ENCODE measurements at regions not wholly inside any gene's neighbourhood (a gene's known extent, or its start where the extent isn't known, plus 50 kb on each side); places are given as distances from the start of the nearest gene placed in this dataset.

GRCh38 chr14:26199590-26200370 lies 398.1 kb downstream of the NOVA1 start:
- H3K4me3 ChIP-seq (replicated peaks in 1 of 2; ENCODE audit: low read depth in 2 of 2, low read length in 2 of 2) = no peak overlapping the region
- no peak for TF ChIP-seq CTCF (IDR thresholded peaks at IDR 0.05; ENCODE audit: low read depth, low read length)
- peak; percentile 26 to 48 for DNase-seq (ENCODE audit: low read depth in 2 of 2)

- DNase-seq (ENCODE audit: low read depth in 2 of 2) = no peak
- TF ChIP-seq CTCF (IDR thresholded peaks at IDR 0.05; ENCODE audit: low read depth, low read length) = no peak
- H3K4me3 ChIP-seq (replicated peaks in 1 of 2; ENCODE audit: low read depth in 2 of 2, low read length in 2 of 2) = no peak overlapping the region
Observed at GRCh38 chr14:26199096-26199495, 398.7 kb downstream of the NOVA1 start.

GRCh38 chr14:26194816-26195215 lies 403.0 kb downstream of the NOVA1 start:
- no peak for DNase-seq (ENCODE audit: low read depth in 2 of 2)
- H3K4me3 ChIP-seq (replicated peaks in 1 of 2; ENCODE audit: low read depth in 2 of 2, low read length in 2 of 2) = no peak overlapping the region
- no peak for TF ChIP-seq CTCF (IDR thresholded peaks at IDR 0.05; ENCODE audit: low read depth, low read length)

GRCh38 chr14:26191671-26192070 lies 406.2 kb downstream of the NOVA1 start:
- TF ChIP-seq CTCF (IDR thresholded peaks at IDR 0.05; ENCODE audit: low read depth, low read length) = no peak
- DNase-seq (ENCODE audit: low read depth in 2 of 2) = no peak
- H3K4me3 ChIP-seq (replicated peaks in 1 of 2; ENCODE audit: low read depth in 2 of 2, low read length in 2 of 2) = no peak overlapping the region

- no peak for TF ChIP-seq CTCF (IDR thresholded peaks at IDR 0.05; ENCODE audit: low read depth, low read length)
- H3K4me3 ChIP-seq (replicated peaks in 1 of 2; ENCODE audit: low read depth in 2 of 2, low read length in 2 of 2) = no peak overlapping the region
- peak; percentile 10 to 22 for DNase-seq (ENCODE audit: low read depth in 2 of 2)
Observed at GRCh38 chr14:26191123-26191522, 406.7 kb downstream of the NOVA1 start.

GRCh38 chr14:26190646-26191045 lies 407.2 kb downstream of the NOVA1 start:
- TF ChIP-seq CTCF (IDR thresholded peaks at IDR 0.05; ENCODE audit: low read depth, low read length) = no peak
- no peak overlapping the region for H3K4me3 ChIP-seq (replicated peaks in 1 of 2; ENCODE audit: low read depth in 2 of 2, low read length in 2 of 2)

More at GRCh38 chr14:26190646-26191045, 407.2 kb downstream of the NOVA1 start:
- peak; percentile 20 to 46 for DNase-seq (ENCODE audit: low read depth in 2 of 2)

All from cardiac fibroblast (primary cell).